ENCODE measurements at regions not wholly inside any gene's neighbourhood (a gene's known extent, or its start where the extent isn't known, plus 50 kb on each side); places are given as distances from the start of the nearest gene placed in this dataset.

GRCh38 chr2:133814890-133815289 is 246.6 kb upstream of the NCKAP5 start:
- DNase-seq, result no peak

GRCh38 chr2:133816037-133816436 is 247.8 kb upstream of the NCKAP5 start:
- no peak for DNase-seq

- no peak for DNase-seq
Measured at GRCh38 chr2:133817680-133818566, 249.7 kb upstream of the NCKAP5 start.

GRCh38 chr2:133818661-133819060 is 250.4 kb upstream of the NCKAP5 start:
- DNase-seq, result no peak

- no peak for DNase-seq
Measured at GRCh38 chr2:133819906-133820305, 251.6 kb upstream of the NCKAP5 start.

GRCh38 chr2:133821107-133821760 is 253.0 kb upstream of the NCKAP5 start:
- no peak for DNase-seq

- DNase-seq, result no peak
Measured at GRCh38 chr2:133822517-133823225, 254.4 kb upstream of the NCKAP5 start.

GRCh38 chr2:133823226-133823550 is 254.9 kb upstream of the NCKAP5 start:
- DNase-seq, result no peak

- DNase-seq, result no peak
Measured at GRCh38 chr2:133824869-133825268, 256.6 kb upstream of the NCKAP5 start.

GRCh38 chr2:133825778-133826177 is 257.5 kb upstream of the NCKAP5 start:
- no peak for DNase-seq

- DNase-seq, result no peak
Measured at GRCh38 chr2:133828913-133829312, 260.6 kb upstream of the NCKAP5 start.

GRCh38 chr2:133829450-133830020 is 261.3 kb upstream of the NCKAP5 start:
- no peak for DNase-seq

GRCh38 chr2:133833746-133834145 is 265.5 kb upstream of the NCKAP5 start:
- no peak for DNase-seq

GRCh38 chr2:133835821-133836619 is 267.8 kb upstream of the NCKAP5 start:
- DNase-seq, result no peak

- DNase-seq, result no peak
Measured at GRCh38 chr2:133836691-133837345, 268.6 kb upstream of the NCKAP5 start.

GRCh38 chr2:133837441-133838094 is 269.3 kb upstream of the NCKAP5 start:
- DNase-seq, result no peak

GRCh38 chr2:133838642-133839365 is 270.5 kb upstream of the NCKAP5 start:
- DNase-seq, result no peak

- DNase-seq, result no peak
Measured at GRCh38 chr2:133839677-133840076, 271.4 kb upstream of the NCKAP5 start.

GRCh38 chr2:133840761-133841160 is 272.5 kb upstream of the NCKAP5 start:
- no peak for DNase-seq

GRCh38 chr2:133841900-133842299 is 273.6 kb upstream of the NCKAP5 start:
- DNase-seq, result no peak

GRCh38 chr2:133842446-133842845 is 274.2 kb upstream of the NCKAP5 start:
- no peak for DNase-seq
